MM.1S (cell line): ENCODE measurements at regions not wholly inside any gene's neighbourhood (a gene's known extent, or its start where the extent isn't known, plus 50 kb on each side); places are given as distances from the start of the nearest gene placed in this dataset.

ENCODE experiments used
- EZH2 ChIP-seq: fragments of 300-600 bp; sonication (generic); optimal IDR thresholded peaks from 2 replicates; pipeline ENCODE3; 2017; ENCODE audit warnings: low read depth, mild to moderate bottlenecking, antibody characterized with exemption, low read length, mixed read lengths
- TF ChIP-seq, protein P1 (sequence below): fragments of 300-600 bp; sonication (generic); IDR thresholded peaks from 2 replicates; pipeline ENCODE4 v1.5.1; 2016; ENCODE audit warnings: antibody characterized with exemption, low read length, mixed read lengths

GRCh38 chr3:146818301-146818700 is 213.2 kb upstream of the PLSCR5 start:
- TF ChIP-seq, protein P1, sequence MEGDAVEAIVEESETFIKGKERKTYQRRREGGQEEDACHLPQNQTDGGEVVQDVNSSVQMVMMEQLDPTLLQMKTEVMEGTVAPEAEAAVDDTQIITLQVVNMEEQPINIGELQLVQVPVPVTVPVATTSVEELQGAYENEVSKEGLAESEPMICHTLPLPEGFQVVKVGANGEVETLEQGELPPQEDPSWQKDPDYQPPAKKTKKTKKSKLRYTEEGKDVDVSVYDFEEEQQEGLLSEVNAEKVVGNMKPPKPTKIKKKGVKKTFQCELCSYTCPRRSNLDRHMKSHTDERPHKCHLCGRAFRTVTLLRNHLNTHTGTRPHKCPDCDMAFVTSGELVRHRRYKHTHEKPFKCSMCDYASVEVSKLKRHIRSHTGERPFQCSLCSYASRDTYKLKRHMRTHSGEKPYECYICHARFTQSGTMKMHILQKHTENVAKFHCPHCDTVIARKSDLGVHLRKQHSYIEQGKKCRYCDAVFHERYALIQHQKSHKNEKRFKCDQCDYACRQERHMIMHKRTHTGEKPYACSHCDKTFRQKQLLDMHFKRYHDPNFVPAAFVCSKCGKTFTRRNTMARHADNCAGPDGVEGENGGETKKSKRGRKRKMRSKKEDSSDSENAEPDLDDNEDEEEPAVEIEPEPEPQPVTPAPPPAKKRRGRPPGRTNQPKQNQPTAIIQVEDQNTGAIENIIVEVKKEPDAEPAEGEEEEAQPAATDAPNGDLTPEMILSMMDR: no peak
- no peak for TF ChIP-seq EZH2
